WTC11 (cell line): ENCODE measurements at regions not wholly inside any gene's neighbourhood (a gene's known extent, or its start where the extent isn't known, plus 50 kb on each side); places are given as distances from the start of the nearest gene placed in this dataset.

ENCODE experiments used
- USF2 ChIP-seq: sonication (generic); formaldehyde crosslinking; IDR thresholded peaks from 2 replicates; pipeline ENCODE4 v1.8.1; 2023; ENCODE audit warnings: mild to moderate bottlenecking, missing genetic modification reagents, moderate library complexity
- ZNF121 ChIP-seq: sonication (generic); formaldehyde crosslinking; IDR thresholded peaks from 2 replicates; pipeline ENCODE4 v1.8.0; 2023; ENCODE audit warnings: missing genetic modification reagents
- TF ChIP-seq, protein P1 (sequence below): fragments of 200-600 bp; IDR thresholded peaks from 2 replicates; pipeline ENCODE4 v1.8.0; 2022; ENCODE audit warnings: antibody characterized with exemption
- TF ChIP-seq, protein P2 (sequence below): sonication (generic); formaldehyde crosslinking; IDR thresholded peaks from 2 replicates; pipeline ENCODE4 v1.8.0; 2022; ENCODE audit warnings: mild to moderate bottlenecking, missing genetic modification reagents

DNA sequence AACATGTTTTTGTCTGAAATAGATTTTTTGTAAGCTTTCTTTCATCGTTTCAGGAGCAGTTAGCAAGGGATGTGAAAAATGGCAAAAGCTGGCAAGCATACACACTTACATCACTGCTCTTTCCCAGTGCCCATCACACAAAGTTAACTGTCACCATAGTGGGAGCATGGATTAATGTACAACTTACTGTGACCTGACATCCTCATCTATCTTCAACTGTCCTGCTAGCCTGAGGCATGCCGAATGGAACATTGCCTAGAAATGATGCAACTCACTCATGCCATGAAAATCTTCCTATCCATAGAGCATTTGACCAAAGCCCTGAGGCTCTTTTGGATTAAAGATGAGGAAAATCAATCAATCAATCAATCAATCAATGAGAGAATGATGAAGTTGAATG lies 491.7 kb upstream of the SLC10A2 start:
- TF ChIP-seq ZNF121 (CRISPR knock-in tag) (no peak), USF2 (CRISPR knock-in tag) (no peak)
- TF ChIP-seq, protein P1, sequence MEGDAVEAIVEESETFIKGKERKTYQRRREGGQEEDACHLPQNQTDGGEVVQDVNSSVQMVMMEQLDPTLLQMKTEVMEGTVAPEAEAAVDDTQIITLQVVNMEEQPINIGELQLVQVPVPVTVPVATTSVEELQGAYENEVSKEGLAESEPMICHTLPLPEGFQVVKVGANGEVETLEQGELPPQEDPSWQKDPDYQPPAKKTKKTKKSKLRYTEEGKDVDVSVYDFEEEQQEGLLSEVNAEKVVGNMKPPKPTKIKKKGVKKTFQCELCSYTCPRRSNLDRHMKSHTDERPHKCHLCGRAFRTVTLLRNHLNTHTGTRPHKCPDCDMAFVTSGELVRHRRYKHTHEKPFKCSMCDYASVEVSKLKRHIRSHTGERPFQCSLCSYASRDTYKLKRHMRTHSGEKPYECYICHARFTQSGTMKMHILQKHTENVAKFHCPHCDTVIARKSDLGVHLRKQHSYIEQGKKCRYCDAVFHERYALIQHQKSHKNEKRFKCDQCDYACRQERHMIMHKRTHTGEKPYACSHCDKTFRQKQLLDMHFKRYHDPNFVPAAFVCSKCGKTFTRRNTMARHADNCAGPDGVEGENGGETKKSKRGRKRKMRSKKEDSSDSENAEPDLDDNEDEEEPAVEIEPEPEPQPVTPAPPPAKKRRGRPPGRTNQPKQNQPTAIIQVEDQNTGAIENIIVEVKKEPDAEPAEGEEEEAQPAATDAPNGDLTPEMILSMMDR, result no peak
- TF ChIP-seq, protein P2, sequence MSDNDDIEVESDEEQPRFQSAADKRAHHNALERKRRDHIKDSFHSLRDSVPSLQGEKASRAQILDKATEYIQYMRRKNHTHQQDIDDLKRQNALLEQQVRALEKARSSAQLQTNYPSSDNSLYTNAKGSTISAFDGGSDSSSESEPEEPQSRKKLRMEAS (CRISPR knock-in tag), result no peak
